SU-DHL-6 (cell line): ENCODE measurements at regions not wholly inside any gene's neighbourhood (a gene's known extent, or its start where the extent isn't known, plus 50 kb on each side); places are given as distances from the start of the nearest gene placed in this dataset.

Source experiments
- H2AFZ ChIP-seq: fragments of 200-600 bp; sonication (generic); 2 replicates; pipeline ENCODE4 v1.6.1; 2014; ENCODE audit warnings: low read depth, mild to moderate bottlenecking, moderate library complexity, mixed read lengths, antibody characterized with exemption, low read length; ENCODE audit not compliant: severe bottlenecking
- H3F3A ChIP-seq: fragments of 200-600 bp; shearing (Covaris generic); 2 replicates; pipeline ENCODE4 v1.6.0; 2016; ENCODE audit warnings: antibody characterized with exemption, mild to moderate bottlenecking; ENCODE audit not compliant: insufficient read depth
- H3K27ac ChIP-seq: fragments of 200-600 bp; sonication (generic); 2 replicates; pipeline ENCODE4 v1.5.1; 2016; ENCODE audit warnings: low read depth, mild to moderate bottlenecking, low read length, moderate library complexity, mixed read lengths
- H3K27me3 ChIP-seq: fragments of 200-600 bp; sonication (generic), shearing (Covaris generic); 2 replicates; pipeline ENCODE4 v1.6.0; 2014; ENCODE audit warnings: mild to moderate bottlenecking, low read length
- H3K36me3 ChIP-seq: fragments of 200-600 bp; sonication (generic); 2 replicates; pipeline ENCODE4 v1.6.1; 2014; ENCODE audit warnings: mild to moderate bottlenecking, low read length, mixed read lengths
- H3K4me2 ChIP-seq: fragments of 300-600, 200-600 bp; shearing (Covaris generic), sonication (generic); 2 replicates; pipeline ENCODE4 v1.6.0; 2014; ENCODE audit warnings: low read length, low read depth, mild to moderate bottlenecking; ENCODE audit not compliant: poor library complexity, severe bottlenecking
- H3K4me3 ChIP-seq: fragments of 200-600 bp; sonication (generic); 2 replicates; pipeline ENCODE4 v1.5.1; 2014; ENCODE audit warnings: antibody characterized with exemption, low read length, mild to moderate bottlenecking, mixed read lengths; ENCODE audit not compliant: insufficient read depth, poor library complexity, severe bottlenecking
- H3K79me2 ChIP-seq: fragments of 200-600 bp; sonication (generic); 2 replicates; pipeline ENCODE4 v1.6.1; 2014; ENCODE audit warnings: mild to moderate bottlenecking, low read length, moderate library complexity; ENCODE audit not compliant: insufficient read depth
- H3K9ac ChIP-seq: fragments of 200-600 bp; sonication (generic); 2 replicates; pipeline ENCODE4 v1.7.0; 2014; ENCODE audit warnings: mild to moderate bottlenecking, low read length
- H3K9me2 ChIP-seq: fragments of 200-600 bp; sonication (generic); replicated peaks from 2 replicates; pipeline ENCODE4 v1.6.1; 2014; ENCODE audit warnings: low read length; ENCODE audit not compliant: insufficient read depth
- H3K9me3 ChIP-seq: fragments of 200-600 bp; sonication (generic); 2 replicates; pipeline ENCODE4 v1.6.1; 2014; ENCODE audit warnings: low read length, mixed read lengths; ENCODE audit not compliant: insufficient read depth
- H4K20me1 ChIP-seq: fragments of 200-600 bp; sonication (generic); 2 replicates; pipeline ENCODE4 v1.6.1; 2014; ENCODE audit warnings: low read depth, mild to moderate bottlenecking, antibody characterized with exemption, low read length, moderate library complexity, mixed read lengths
- EZH2phosphoT487 ChIP-seq: fragments of 200-600 bp; sonication (generic), shearing (Covaris generic); conservative IDR thresholded peaks from 2 replicates; pipeline ENCODE4 v1.6.1; 2018; ENCODE audit warnings: mild to moderate bottlenecking, antibody characterized with exemption, low read length, moderate library complexity, mixed read lengths
- TF ChIP-seq, protein P1 (sequence below): fragments of 200-600 bp; sonication (generic); IDR thresholded peaks from one replicate; pipeline ENCODE4 v1.5.1; 2017; ENCODE audit warnings: antibody characterized with exemption, mild to moderate bottlenecking, low read length, moderate library complexity; ENCODE audit not compliant: insufficient read depth, poor library complexity, severe bottlenecking

- no peaks in the 10 kb centered on the region for H3K79me2 ChIP-seq
- H3K27ac ChIP-seq: no peak overlapping the region
- no peaks in the 10 kb centered on the region for H3K9me2 ChIP-seq
- no peak overlapping the region for H2AFZ ChIP-seq
- no peaks in the 10 kb centered on the region for H4K20me1 ChIP-seq
- no peaks in the 10 kb centered on the region for H3K9me3 ChIP-seq
- H3K36me3 ChIP-seq: no peaks in the 10 kb centered on the region
- TF ChIP-seq, protein P1, sequence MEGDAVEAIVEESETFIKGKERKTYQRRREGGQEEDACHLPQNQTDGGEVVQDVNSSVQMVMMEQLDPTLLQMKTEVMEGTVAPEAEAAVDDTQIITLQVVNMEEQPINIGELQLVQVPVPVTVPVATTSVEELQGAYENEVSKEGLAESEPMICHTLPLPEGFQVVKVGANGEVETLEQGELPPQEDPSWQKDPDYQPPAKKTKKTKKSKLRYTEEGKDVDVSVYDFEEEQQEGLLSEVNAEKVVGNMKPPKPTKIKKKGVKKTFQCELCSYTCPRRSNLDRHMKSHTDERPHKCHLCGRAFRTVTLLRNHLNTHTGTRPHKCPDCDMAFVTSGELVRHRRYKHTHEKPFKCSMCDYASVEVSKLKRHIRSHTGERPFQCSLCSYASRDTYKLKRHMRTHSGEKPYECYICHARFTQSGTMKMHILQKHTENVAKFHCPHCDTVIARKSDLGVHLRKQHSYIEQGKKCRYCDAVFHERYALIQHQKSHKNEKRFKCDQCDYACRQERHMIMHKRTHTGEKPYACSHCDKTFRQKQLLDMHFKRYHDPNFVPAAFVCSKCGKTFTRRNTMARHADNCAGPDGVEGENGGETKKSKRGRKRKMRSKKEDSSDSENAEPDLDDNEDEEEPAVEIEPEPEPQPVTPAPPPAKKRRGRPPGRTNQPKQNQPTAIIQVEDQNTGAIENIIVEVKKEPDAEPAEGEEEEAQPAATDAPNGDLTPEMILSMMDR: no peak
- TF ChIP-seq EZH2phosphoT487: no peak
- H3F3A ChIP-seq: no peaks in the 10 kb centered on the region; the same call in 1 of the 2 replicates
- no peak overlapping the region for H3K4me2 ChIP-seq
- H3K27me3 ChIP-seq: no peaks in the 10 kb centered on the region
- no peak overlapping the region for H3K4me3 ChIP-seq
- no peak overlapping the region for H3K9ac ChIP-seq
Measured at GRCh38 chr3:165346503-165346902, 150.3 kb upstream of the SLITRK3 start.

GRCh38 chr3:165343185-165343584 lies 147.0 kb upstream of the SLITRK3 start:
- no peaks in the 10 kb centered on the region for H3F3A ChIP-seq
- peak overlapping the region; percentile 60 for H2AFZ ChIP-seq
- no peaks in the 10 kb centered on the region for H4K20me1 ChIP-seq
- TF ChIP-seq, protein P1: no peak
- no peak for TF ChIP-seq EZH2phosphoT487
- no peak overlapping the region for H3K4me2 ChIP-seq
- H3K9me3 ChIP-seq: no peaks in the 10 kb centered on the region
- H3K9me2 ChIP-seq: no peaks in the 10 kb centered on the region
- no peak overlapping the region for H3K9ac ChIP-seq
- H3K79me2 ChIP-seq: no peaks in the 10 kb centered on the region
- no peak overlapping the region for H3K4me3 ChIP-seq
- H3K27ac ChIP-seq: no peak overlapping the region
- H3K36me3 ChIP-seq: no peaks in the 10 kb centered on the region
- no peaks in the 10 kb centered on the region for H3K27me3 ChIP-seq

DNA sequence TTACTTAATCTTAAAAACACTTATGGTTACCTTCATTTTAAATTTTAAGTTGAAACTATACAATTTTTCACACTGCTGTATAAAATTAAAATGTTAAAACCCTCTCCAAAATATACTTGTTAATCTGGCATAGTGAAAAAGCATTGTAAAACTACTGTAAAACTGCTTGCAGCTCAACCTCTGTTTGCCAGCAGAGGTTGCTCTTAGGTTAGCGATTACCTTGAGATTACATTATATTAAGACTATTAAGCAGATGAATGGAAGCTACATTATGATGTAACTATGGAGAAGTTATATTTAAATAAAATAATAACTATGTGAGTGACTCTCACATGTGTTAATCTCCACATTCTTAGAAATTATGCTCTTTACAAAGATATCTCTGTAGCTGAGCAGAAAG lies 143.6 kb upstream of the SLITRK3 start:
- Histone ChIP-seq H3K9me3 (no peaks in the 10 kb centered on the region), H3K27ac (no peak overlapping the region), H3K9me2 (no peaks in the 10 kb centered on the region), H3K4me3 (no peak overlapping the region), H4K20me1 (no peaks in the 10 kb centered on the region), H3K4me2 (no peak overlapping the region), H3F3A (no peaks in the 10 kb centered on the region), H2AFZ (no peak overlapping the region), H3K79me2 (no peaks in the 10 kb centered on the region), H3K27me3 (no peaks in the 10 kb centered on the region), H3K9ac (no peak overlapping the region), H3K36me3 (no peaks in the 10 kb centered on the region)
- TF ChIP-seq, protein P1: peak; percentile 57
- no peak for TF ChIP-seq EZH2phosphoT487

GRCh38 chr3:165336786-165337185 lies 140.6 kb upstream of the SLITRK3 start:
- TF ChIP-seq, protein P1: no peak
- TF ChIP-seq EZH2phosphoT487: no peak
- no peaks in the 10 kb centered on the region for H4K20me1 ChIP-seq
- H3K79me2 ChIP-seq: no peaks in the 10 kb centered on the region
- no peak overlapping the region for H3K4me2 ChIP-seq
- H3K27ac ChIP-seq: no peak overlapping the region
- H3K27me3 ChIP-seq: no peaks in the 10 kb centered on the region
- H3K9ac ChIP-seq: no peak overlapping the region
- H3K4me3 ChIP-seq: no peak overlapping the region
- H3K36me3 ChIP-seq: no peaks in the 10 kb centered on the region
- H3K9me2 ChIP-seq: no peaks in the 10 kb centered on the region
- peak overlapping the region; percentile 84 for H2AFZ ChIP-seq
- no peaks in the 10 kb centered on the region for H3K9me3 ChIP-seq
- H3F3A ChIP-seq: no peaks in the 10 kb centered on the region
